NB4 (cell line): ENCODE measurements at regions not wholly inside any gene's neighbourhood (a gene's known extent, or its start where the extent isn't known, plus 50 kb on each side); places are given as distances from the start of the nearest gene placed in this dataset.

Experiments
- CTCF ChIP-seq: IDR thresholded peaks from one replicate; pipeline ENCODE4 v1.5.1; 2012; ENCODE audit warnings: low read depth, low read length
- MAX ChIP-seq: IDR thresholded peaks from 2 replicates; pipeline ENCODE4 v1.6.1; 2011; ENCODE audit warnings: low read depth, low read length
- MYC ChIP-seq: IDR thresholded peaks from 2 replicates; pipeline ENCODE4 v1.6.1; 2011; ENCODE audit warnings: low read depth, low read length
- POLR2A ChIP-seq: IDR thresholded peaks from 2 replicates; pipeline ENCODE4 v1.6.1; 2011; ENCODE audit warnings: mild to moderate bottlenecking; ENCODE audit not compliant: insufficient read length; ENCODE audit errors: extremely low read depth

GRCh38 chr17:13118311-13118710 is 100.5 kb upstream of the ELAC2 start:
- no peak for TF ChIP-seq MAX
- TF ChIP-seq CTCF, result no peak
- TF ChIP-seq POLR2A, result no peak
- TF ChIP-seq MYC, result no peak
